ENCODE measurements at regions not wholly inside any gene's neighbourhood (a gene's known extent, or its start where the extent isn't known, plus 50 kb on each side); places are given as distances from the start of the nearest gene placed in this dataset.

- Histone ChIP-seq H3K9me3 (replicated peaks; ENCODE audit: control insufficient read depth, insufficient read depth, low read depth, low read length) (no peaks in the 10 kb centered on the region), H3K9me1 (ENCODE audit: control insufficient read depth, insufficient read depth, low read length) (no peaks in the 10 kb centered on the region), H2AFZ (ENCODE audit: low read depth, low read length) (no peak overlapping the region), H3K4me1 (replicated peaks in 1 of 2; ENCODE audit: control insufficient read depth in 2 of 2, insufficient read depth in 2 of 2, low read length in 2 of 2) (no peaks in the 10 kb centered on the region), H3K4me3 (no peak overlapping the region), H3K27ac (ENCODE audit: extremely low read depth, low read depth, low read length) (no peak overlapping the region), H3K27me3 (ENCODE audit: control insufficient read depth in 2 of 2, insufficient read depth in 2 of 2, low read length in 2 of 2) (no peaks in the 10 kb centered on the region), H3K36me3 (ENCODE audit: control insufficient read depth, insufficient read depth, low read length) (no peaks in the 10 kb centered on the region), H4K20me1 (replicated peaks; ENCODE audit: control insufficient read depth, insufficient read depth, low read length) (no peaks in the 10 kb centered on the region), H3K9ac (ENCODE audit: insufficient read depth in 1 of 2, low read depth in 2 of 2, low read length in 2 of 2) (no peak overlapping the region), H3K4me2 (ENCODE audit: insufficient read depth, low read length) (no peak overlapping the region), H3K79me2 (ENCODE audit: control insufficient read depth, insufficient read depth, low read length) (no peaks in the 10 kb centered on the region)
- CTCF ChIA-PET (ENCODE audit: low intra/inter-chr PET ratio): no interaction called here
- in situ Hi-C loops (cut with MboI) (no loop called here), intact Hi-C loops (cut with micrococcal nuclease) (no loop called here)
- no peak for FAIRE-seq
- no peak for ATAC-seq
- POLR2A ChIA-PET: no interaction called here
- WGBS (ENCODE audit: insufficient coverage, low coverage, missing lambda C conversion rate): 3% methylated on average over 2 of the region's 2 CpGs
- no peak for DNase-seq (ENCODE audit: extremely low read depth in 1 of 4, low spot score in 3 of 4)
- BruUV-seq (replicated peaks): no TSS peak
- TF ChIP-seq NCOA2 (IDR thresholded peaks at IDR 0.05; ENCODE audit: partially characterized antibody in 2 of 2) (no peak), TAF1 (IDR thresholded peaks at IDR 0.05; ENCODE audit: control insufficient read depth, extremely low read depth, insufficient read depth, low read length, severe bottlenecking) (no peak), THRA (IDR thresholded peaks at IDR 0.05) (no peak), ZSCAN32 (CRISPR knock-in tag; IDR thresholded peaks at IDR 0.05) (no peak), ZNF766 (CRISPR knock-in tag; conservative IDR thresholded peaks at IDR 0.05) (no peak), ZNF586 (CRISPR knock-in tag; conservative IDR thresholded peaks at IDR 0.05) (no peak), ZNF263 (CRISPR knock-in tag; IDR thresholded peaks at IDR 0.05; ENCODE audit: borderline replicate concordance) (no peak), BRF1 (IDR thresholded peaks at IDR 0.05; ENCODE audit: borderline replicate concordance, extremely low read depth, insufficient read length) (no peak), TCFL5 (CRISPR knock-in tag; conservative IDR thresholded peaks at IDR 0.05) (no peak), REST (IDR thresholded peaks at IDR 0.05; ENCODE audit: borderline replicate concordance) (no peak), REST (CRISPR knock-in tag; IDR thresholded peaks at IDR 0.05; ENCODE audit: low read depth) (no peak), ASH1L (IDR thresholded peaks at IDR 0.05; ENCODE audit: borderline replicate concordance, low read depth, partially characterized antibody) (no peak), CEBPB (tag; IDR thresholded peaks at IDR 0.05) (no peak)
These were observed 120.8 kb upstream of the POU1F1 start for GRCh38 chr3:87397211-87397610.
